PC-9 (cell line): ENCODE measurements at regions not wholly inside any gene's neighbourhood (a gene's known extent, or its start where the extent isn't known, plus 50 kb on each side); places are given as distances from the start of the nearest gene placed in this dataset.

Experiments
- CTCF ChIP-seq: fragments of 200-600 bp; sonication (generic); conservative IDR thresholded peaks from 2 replicates; pipeline ENCODE4 v1.6.1; 2017; ENCODE audit warnings: mixed run types, antibody characterized with exemption, mild to moderate bottlenecking, moderate library complexity
- EZH2 ChIP-seq: fragments of 200-600 bp; sonication (generic); IDR thresholded peaks from 2 replicates; pipeline ENCODE4 v1.8.0; 2017; ENCODE audit warnings: antibody characterized with exemption, low read depth

DNA sequence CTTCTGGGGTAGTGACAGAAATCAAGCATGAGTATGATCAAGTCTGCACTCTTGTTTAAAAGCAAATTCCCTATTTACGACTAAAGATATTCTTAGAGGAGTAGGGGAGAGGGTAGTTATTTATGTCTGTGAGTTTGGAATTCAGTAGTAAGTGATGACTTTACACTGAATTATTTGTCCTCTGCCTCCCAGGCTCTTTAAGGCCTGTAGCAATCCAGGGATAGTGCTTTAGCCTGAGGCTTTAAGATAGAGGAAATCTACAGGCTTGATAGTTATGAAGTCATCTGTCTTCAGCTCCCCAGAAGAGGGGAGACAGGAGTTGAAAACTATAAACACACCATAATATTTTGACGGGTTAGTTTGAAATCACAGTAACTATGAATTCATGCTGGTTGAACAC lies 664.5 kb downstream of the EPM2A start:
- no peak for TF ChIP-seq CTCF
- TF ChIP-seq EZH2 = no peak
